AG04450 (cell line): ENCODE measurements at regions not wholly inside any gene's neighbourhood (a gene's known extent, or its start where the extent isn't known, plus 50 kb on each side); places are given as distances from the start of the nearest gene placed in this dataset.

ENCODE experiments used
- CTCF ChIA-PET: fragments of 300-600, 350-600 bp; formaldehyde crosslinking; extraction: SDS; loops from one replicate; lab custom pipeline; 2022; ENCODE audit warnings: antibody characterized with exemption, inconsistent platforms; lab: Charles Lee
- POLR2A ChIA-PET: fragments of 350-600 bp; formaldehyde crosslinking; extraction: SDS; loops from one replicate; lab custom pipeline; 2021; ENCODE audit warnings: antibody characterized with exemption, inconsistent platforms; lab: Yijun Ruan, JAX
- DNase-seq: peaks from one replicate; pipeline ENCODE4 v3.0.0-alpha.2; 2011; ENCODE audit warnings: low read depth, low spot score
- H3K27ac ChIP-seq: one replicate; pipeline ENCODE4 v1.5.1; 2012; ENCODE audit warnings: low read depth, low read length, control low read depth
- H3K27me3 ChIP-seq: one replicate; pipeline ENCODE4 v1.6.0; 2012; ENCODE audit warnings: low read length; ENCODE audit not compliant: control insufficient read depth, insufficient read depth
- H3K4me3 ChIP-seq: 2 replicates; pipeline ENCODE4 v1.5.1; 2011; ENCODE audit warnings: mild to moderate bottlenecking, low read depth, low read length, control low read depth
- H3K9me3 ChIP-seq: 2 replicates; pipeline ENCODE4 v1.5.1; 2012; ENCODE audit warnings: low read length; ENCODE audit not compliant: control insufficient read depth, insufficient read depth
- CTCF ChIP-seq: IDR thresholded peaks from 2 replicates; pipeline ENCODE4 v1.5.1; 2011; ENCODE audit warnings: low read depth, low read length, control low read depth, inconsistent platforms

DNA sequence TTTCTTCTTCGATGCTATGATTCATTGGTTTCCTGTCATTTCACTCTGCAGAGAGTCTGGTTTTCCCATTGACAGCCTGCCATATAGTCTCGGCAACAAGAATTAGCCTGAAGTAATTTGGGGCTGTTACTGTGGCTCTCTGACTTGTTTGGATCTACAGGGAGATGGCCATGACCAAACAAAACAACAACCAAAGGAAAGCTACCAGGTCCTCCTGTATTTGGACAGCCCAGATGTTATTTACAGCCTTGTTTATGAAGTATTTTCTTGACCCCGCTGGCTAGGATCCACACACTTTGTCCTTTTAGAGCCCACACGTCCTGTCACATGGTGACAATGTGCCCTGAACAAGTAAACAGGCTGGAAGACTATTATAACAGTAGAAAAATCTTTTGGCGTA is 111.4 kb upstream of the PREP start:
- ChIA-PET POLR2A (no interaction called here), CTCF (interaction anchor here (1.2 kb wide), 1 partner anchor 708 kb away, joined by 3 read pairs; no protein-coding TSS in a partner anchor)
- Histone ChIP-seq H3K9me3 (no peaks in the 10 kb centered on the region), H3K27ac (no peak overlapping the region), H3K4me3 (no peak overlapping the region), H3K27me3 (no peaks in the 10 kb centered on the region)
- TF ChIP-seq CTCF, result no peak
- no peak for DNase-seq

- Histone ChIP-seq H3K27me3 (no peaks in the 10 kb centered on the region), H3K9me3 (no peaks in the 10 kb centered on the region), H3K27ac (no peak overlapping the region), H3K4me3 (no peak overlapping the region)
- POLR2A ChIA-PET, result no interaction called here
- TF ChIP-seq CTCF, result no peak
- no peak for DNase-seq
- CTCF ChIA-PET, result interaction anchor here (0.6 kb wide), 1 partner anchor 712 kb away, joined by 4 read pairs; no protein-coding TSS in a partner anchor
Measured at GRCh38 chr6:105511639-105512038, 108.8 kb upstream of the PREP start.

GRCh38 chr6:105510746-105511145 is 107.9 kb upstream of the PREP start:
- no peaks in the 10 kb centered on the region for H3K27me3 ChIP-seq
- no peak for TF ChIP-seq CTCF
- no peak overlapping the region for H3K27ac ChIP-seq
- ChIA-PET POLR2A (no interaction called here), CTCF (interaction anchor here (0.8 to 1.7 kb wide), 4 partner anchors 11 to 713 kb away, joined by 3 to 10 read pairs (median 4); no protein-coding TSS in a partner anchor)
- peak; percentile 32 for DNase-seq
- H3K9me3 ChIP-seq, result no peaks in the 10 kb centered on the region
- H3K4me3 ChIP-seq, result no peak overlapping the region

GRCh38 chr6:105509506-105510331 is 106.8 kb upstream of the PREP start:
- DNase-seq, result no peak
- POLR2A ChIA-PET, result no interaction called here
- no peak overlapping the region for H3K27ac ChIP-seq
- peak; percentile 64 for TF ChIP-seq CTCF
- H3K27me3 ChIP-seq, result no peaks in the 10 kb centered on the region
- H3K4me3 ChIP-seq, result no peak overlapping the region
- no peaks in the 10 kb centered on the region for H3K9me3 ChIP-seq
- CTCF ChIA-PET, result interaction anchor here (1.1 to 1.7 kb wide), 3 partner anchors 10 to 714 kb away, joined by 3 to 10 read pairs (median 4); no protein-coding TSS in a partner anchor

DNA sequence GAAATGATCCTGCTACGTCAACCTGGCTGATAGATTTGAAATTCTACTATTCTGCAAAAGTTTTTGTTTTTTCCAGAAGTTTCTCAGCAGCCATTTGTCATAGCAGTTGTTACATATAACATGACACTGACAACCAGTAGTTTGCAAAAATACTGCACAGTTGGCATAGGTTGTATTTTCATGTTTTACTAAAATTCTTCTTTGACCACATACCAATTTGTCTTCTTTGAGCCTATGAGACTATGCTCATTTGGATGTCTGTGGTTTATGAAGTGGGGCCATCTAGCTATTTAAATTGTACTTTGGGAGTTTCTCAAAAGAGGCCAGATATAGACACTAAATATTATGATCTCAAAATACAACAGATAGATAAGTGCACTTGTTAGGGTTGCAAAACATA is 104.9 kb upstream of the PREP start:
- H3K9me3 ChIP-seq, result no peaks in the 10 kb centered on the region
- H3K4me3 ChIP-seq, result no peak overlapping the region
- no peaks in the 10 kb centered on the region for H3K27me3 ChIP-seq
- no peak for DNase-seq
- CTCF ChIA-PET, result interaction anchor here (1.5 kb wide), 1 partner anchor 715 kb away, joined by 3 read pairs; no protein-coding TSS in a partner anchor
- no peak overlapping the region for H3K27ac ChIP-seq
- POLR2A ChIA-PET, result no interaction called here
- no peak for TF ChIP-seq CTCF
